ENCODE measurements at regions not wholly inside any gene's neighbourhood (a gene's known extent, or its start where the extent isn't known, plus 50 kb on each side); places are given as distances from the start of the nearest gene placed in this dataset.

DNA sequence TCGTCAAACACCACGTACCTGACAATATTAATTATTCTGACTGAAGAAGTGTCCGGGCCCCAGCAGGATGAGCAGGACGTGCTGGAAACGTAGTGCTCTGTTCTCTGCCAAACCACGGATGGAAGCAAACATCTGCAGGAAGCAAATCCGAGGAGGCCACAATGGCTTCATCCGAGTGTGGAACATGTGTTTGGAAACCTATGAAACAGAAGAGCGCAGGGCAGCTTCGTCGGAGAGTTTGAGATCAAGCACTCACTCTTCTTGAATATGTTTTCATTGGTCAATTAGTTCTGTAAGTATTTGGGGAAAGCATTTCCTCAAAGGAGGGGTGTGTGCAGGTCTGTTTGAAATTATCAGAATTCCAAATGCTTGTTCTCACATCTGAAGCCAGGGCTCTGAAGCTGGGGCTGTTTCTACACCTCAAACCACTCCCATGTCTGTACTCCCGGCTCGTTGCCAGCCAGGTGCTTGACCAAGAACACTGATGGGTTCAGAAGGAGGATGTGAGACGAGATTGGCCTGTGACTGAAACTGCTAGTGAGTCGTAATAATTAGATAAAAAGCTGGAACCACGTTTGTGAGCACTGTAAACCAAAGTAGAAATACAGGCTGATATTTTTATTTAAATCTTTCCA is 356.6 kb upstream of the SALL3 start:
- in situ Hi-C loops (cut with MboI; ENCODE audit: low sequenced_read_pairs) = loop anchor here (25.0 kb wide), 1 partner anchor 89 kb away; no protein-coding TSS in a partner anchor

DNA sequence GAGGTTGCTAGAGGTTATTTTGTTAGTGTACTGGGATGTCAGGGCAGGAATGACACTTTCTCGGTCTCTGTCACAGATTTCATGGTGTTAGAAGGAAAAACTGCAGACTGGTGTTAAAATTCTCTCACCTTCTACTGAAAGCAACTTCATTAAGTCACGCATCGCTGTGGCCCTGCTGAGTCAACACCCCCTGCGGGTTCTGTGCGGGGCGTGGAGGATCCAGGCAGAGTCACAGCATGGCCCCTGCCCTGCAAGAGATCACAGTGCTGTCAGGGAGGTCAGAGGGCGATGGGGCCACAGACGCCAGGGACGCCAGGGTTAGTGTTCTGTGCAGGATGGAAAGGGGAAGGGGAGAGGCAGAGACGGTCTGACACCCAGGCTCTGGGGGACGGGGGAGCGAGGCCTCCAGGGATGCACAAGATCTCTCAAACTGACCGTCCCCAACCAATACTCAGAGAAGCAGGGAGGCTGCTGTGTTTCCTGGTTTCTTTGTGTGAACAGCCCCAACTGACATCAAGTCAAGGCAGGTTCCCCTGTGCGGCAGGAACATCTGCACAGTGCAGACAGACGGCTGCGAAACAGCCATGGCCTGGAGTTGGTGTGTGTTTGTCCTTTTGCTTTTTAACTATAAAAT is 354.9 kb upstream of the SALL3 start:
- in situ Hi-C loops (cut with MboI; ENCODE audit: low sequenced_read_pairs) = loop anchor here (25.0 kb wide), 1 partner anchor 88 kb away; no protein-coding TSS in a partner anchor

DNA sequence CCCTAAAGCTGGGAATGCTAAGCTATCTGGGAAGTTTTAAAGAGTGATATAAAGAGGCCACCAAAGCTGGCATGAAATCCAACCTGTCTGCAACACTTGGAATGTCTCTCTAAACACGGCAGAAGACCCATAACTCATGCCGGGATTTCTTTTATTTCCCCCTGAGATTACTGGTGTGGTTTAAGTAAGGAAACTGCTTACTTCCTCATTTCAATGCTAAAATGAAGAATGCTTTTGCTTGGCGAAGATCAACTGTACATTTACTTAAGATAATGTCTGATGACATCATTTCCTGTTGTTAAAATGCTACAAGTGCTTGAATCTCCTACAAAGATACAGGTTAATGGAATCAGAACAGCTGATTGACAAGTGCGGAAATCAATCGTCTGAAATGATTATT is 353.8 kb upstream of the SALL3 start:
- in situ Hi-C loops (cut with MboI; ENCODE audit: low sequenced_read_pairs) = no loop called here

DNA sequence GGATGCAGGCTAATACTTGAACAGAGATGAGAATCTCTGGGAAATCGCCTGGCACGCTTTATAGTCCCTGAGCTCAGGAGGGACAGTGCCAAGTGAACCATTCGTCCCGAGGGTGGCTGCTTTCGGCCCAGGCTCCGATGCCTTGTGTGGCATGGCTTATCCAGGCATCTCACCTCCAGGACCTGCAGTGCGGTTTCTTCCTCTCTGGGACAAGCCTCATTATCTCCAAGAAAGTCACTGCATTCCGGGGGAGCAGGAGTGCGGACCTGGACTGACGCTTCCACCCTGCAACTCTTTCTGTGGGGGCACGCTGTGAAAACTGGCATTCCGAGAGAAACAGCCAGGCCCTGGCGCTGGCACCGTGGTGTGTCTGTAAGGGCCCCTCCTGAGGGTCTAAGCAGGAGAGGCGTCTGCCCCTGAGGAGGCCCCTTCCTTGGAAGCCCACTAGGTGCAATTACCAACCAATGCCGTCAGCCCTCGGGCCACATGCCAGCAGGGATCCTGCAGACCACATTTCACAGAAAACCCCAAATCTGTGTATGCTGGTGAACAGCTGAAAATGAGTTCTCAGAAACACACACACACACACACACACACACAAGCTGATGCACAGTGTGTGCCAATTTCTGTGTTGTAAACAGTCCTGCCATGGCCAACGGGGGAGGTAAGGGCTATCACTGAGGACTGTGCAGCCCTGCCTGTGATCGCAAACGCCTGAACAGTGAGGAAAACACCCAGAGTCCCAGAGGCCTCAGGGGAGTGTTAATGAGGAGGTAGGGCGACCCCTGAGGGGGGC is 351.9 kb upstream of the SALL3 start:
- in situ Hi-C loops (cut with MboI; ENCODE audit: low sequenced_read_pairs) = no loop called here

DNA sequence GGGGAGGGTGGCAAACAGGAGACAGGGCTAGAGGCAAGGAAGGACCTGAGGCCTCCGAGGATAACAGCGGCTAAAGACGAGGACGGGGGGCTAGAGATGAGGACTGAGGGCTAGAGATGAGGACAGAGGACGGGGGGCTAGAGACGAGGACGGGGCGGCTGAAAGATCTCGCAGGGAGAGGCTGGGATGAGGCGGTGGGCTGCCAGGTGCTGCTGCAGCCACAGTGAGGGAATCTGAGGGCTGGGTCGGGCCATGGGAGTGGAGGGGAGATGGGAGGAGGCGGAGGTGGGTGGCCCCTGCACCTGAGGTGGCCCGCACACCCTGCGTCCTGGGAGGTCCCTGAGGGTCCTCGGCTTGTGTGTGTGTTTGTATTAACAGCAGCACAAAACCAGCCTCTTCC is 350.2 kb upstream of the SALL3 start:
- in situ Hi-C loops (cut with MboI; ENCODE audit: low sequenced_read_pairs) = no loop called here

DNA sequence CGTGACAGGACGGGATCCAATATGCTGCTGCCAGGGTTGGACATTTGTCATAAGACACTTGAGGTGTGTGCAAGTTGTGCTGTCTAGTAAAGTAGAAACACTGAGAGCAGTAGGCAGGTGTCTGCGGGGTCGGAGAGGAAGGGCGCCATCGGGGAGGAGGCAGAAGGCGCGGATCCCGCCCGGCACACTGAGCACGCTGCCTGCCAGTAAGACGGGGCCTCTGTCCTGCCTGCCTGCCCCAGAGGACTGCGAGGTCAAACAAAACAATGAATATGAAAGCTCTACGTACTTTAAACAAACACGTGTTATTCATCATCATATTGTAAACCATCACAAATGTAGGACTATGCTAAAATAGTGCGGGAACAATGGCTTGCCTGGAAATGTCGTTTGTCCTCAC is 349.3 kb upstream of the SALL3 start:
- in situ Hi-C loops (cut with MboI; ENCODE audit: low sequenced_read_pairs) = no loop called here

DNA sequence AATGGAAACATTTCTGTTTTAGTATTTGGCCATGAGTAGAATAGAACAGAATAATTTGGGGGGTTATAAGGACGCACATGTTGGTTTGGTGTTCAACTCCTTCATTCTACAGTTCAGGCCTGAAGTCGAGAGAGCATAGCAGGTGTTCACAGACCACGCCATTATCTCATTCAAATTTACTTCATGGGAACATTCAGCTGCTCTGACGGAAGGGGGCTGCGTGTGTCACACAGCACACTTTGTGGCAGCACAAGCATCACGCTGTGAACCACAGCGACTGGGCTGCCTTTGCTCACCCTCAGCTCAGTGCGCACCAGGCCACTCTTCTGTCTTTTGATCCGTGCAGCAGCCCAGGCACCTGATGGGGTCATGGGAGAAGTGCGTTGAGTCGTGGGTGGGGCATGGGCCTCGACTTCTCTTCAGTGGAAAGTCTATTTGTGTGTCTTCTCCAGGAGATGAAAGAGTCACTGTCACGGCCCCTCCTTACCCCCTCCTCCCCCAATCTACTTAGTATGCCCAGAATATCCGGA is 348.6 kb upstream of the SALL3 start:
- in situ Hi-C loops (cut with MboI; ENCODE audit: low sequenced_read_pairs) = no loop called here

DNA sequence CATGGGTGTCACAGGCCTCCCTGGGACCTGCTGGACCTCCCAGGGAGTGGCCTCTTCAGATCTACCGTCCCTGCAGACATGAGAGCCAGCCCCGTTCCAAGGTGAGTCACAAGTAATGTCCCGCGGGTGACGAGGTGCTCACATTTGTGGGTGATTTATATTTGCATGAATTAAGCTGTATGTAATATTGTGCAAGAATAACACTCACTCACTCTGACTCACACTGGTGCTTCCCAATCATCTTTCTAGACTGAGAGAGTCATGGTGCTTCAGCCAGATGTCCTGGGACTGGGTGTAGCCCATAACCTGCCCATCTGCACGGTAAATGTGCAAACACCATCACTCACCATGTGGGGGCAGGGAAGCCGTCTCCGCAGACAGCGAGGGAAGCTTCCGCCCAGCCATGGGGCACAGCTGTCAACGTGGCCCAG is 347.5 kb upstream of the SALL3 start:
- in situ Hi-C loops (cut with MboI; ENCODE audit: low sequenced_read_pairs) = no loop called here

DNA sequence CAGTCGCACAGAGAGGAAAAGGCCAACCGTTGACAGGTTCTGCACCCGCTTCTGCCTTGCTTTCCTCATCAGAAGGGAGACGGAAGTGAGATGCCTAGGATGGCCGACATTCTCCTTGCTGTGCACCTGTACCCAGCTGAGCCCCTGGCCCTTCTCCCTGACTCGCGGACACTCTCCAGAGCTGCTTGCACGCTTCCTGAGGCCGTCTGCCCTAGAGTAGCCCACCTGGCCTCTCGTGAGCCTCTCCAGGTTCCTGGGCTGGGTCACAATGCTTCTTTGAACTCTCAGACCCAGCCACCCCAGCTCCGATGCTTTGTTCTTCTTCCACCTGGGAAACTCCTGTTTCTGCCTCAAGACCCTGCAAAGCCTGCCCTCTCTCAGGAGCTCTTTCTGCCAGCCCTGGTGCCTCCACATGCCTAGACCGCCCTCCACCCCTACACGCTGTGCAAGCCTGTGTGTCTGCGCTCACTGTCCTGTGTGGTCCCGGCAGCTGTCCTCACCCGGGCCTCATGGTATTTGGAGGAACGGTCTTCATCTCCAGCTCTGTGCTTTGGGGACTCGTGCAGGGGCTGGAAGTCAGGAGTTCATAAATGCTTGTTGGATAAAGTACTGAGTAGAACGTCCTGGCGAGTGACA is 345.4 kb upstream of the SALL3 start:
- in situ Hi-C loops (cut with MboI; ENCODE audit: low sequenced_read_pairs) = no loop called here

DNA sequence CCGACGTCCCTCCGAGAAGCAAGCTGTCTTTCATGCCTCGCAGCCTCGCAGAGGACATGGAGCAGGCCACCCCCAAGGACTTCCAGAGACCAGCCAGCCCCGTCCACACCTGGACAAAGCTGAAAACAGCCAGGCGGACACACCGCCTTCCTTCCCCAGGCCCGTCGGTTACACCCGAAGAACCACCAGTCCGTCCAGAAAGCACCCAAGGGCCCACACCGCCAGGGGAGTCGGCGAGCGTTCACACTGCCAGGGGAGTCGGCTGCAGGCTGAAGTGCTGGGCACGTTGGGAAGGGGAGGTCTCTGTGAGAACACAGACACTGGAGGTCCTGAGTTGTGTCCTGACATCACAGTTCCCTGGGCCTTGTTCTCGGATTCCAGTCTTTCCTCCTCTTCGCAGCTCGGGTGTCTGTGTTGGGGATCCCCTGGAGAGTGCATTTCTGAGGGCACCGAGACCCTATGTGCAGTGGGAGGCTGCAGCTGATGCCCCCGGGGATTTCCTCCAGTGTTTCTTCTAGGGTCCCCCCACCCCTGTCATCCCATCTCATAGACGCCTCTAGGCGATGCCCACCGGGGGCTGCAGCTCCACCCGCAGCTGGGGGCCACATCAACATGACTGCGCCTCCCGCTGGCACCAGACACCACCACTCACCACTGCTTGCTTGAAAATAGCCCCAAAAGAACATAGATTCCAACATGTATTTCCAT is 344.4 kb upstream of the SALL3 start:
- in situ Hi-C loops (cut with MboI; ENCODE audit: low sequenced_read_pairs) = no loop called here

DNA sequence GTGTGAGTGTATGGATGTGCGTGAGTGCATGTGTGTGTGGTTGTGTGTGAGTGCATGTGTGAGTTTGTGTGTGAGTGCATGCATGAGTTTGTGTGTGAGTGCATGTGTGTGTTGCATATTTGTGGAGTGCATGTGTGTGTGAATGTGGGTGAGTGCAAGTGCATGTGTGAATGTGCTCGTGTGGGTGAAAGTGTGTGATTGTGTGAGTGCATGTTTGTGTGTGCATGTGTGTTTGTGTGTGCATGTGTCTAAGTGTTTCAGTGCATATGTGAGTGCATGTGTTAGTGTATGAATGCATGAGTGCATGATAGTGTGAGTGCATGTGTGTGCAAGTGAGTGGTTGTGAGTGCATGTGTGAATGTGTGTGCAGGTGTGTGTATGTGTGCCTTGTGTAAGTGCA is 343.4 kb upstream of the SALL3 start:
- in situ Hi-C loops (cut with MboI; ENCODE audit: low sequenced_read_pairs) = no loop called here

DNA sequence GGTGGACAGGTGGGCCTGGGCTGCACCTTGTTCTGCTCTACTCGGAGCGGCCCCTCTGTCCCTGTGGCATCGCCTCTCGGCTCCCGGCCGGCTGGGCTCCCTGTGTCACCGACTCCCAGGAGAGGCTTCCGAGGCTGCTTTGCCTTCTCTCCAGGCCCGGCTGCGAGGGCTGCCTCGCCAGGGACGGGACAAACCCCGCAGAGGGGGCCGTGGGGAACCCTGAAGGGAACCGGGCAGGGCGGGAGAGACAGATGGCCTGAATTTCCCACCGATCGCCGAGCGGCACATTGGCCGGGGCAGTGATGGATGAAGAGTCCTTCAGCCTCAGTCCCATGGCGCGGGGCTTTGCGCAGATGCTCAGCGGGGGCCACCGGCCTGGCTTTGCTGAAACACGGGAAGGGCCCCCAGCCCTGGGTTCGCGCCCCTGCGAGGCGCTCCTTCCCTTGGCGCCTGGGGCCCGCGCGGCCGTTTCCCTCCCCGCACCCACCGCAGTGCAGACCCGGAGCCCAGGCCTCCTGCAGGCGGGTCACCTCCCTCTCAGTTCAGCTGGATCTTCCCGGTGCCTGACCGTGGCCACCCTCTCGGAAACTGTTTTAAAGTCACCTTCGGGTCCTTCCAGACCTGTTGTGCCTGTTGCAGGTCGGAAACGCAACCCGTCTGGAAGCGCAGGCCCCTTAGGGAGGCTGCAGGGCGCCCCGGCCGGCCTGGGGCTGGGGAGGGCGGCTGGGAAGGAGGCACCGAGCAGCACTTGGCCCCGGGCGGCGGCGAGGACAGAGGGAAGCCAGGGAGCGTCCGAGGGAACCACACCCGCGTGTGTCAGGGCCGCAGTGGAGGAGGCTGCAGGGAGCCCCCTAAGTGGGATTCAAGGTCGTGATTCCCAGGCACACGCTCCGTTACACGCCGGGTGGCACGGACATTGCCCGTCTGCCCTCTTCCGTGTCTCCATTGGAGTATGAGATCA is 341.9 kb upstream of the SALL3 start:
- in situ Hi-C loops (cut with MboI; ENCODE audit: low sequenced_read_pairs) = no loop called here

DNA sequence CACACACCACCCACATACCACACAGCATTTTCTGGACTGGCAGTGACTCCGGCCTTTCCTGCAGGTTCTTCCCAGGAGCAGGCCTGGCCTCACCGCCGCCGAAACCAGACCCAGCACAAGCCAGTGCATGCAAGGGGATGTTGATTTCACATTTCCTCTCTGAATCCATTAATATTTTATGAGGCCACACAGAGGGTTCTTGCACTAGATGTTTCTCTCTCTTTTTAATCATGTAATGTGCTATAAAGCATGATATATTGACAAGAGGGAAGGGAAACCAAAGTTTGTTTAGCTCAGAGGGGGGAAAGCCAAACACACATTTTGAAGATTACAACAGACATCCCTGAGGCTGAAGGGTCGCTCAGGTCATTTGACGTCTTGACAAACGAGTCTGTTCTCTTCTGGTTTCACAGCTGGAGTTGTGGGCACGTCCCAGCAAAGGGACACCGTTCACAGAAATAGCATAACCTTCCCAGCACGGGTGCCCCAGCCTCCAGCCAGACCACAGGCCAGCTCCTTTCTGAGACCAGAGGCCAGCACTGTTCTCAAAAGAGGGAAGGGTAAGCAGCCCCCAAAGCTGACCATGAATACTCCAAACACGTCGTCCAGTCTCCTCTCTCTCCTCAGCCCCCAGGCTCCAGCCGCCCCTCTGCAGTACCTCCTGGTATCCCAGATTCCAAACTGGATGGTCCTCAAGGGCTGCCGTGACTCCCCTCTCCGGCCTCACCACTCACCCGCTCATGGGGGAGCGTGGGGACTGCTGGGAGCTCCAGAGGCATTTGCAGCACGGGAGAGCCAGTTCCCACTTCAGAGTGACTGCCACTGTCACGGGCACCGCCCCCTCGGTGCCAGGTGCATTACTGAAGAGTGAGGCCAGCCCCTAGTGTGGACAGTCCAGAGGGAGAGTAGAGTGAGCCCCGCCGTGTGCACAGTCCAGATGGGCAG is 340.3 kb upstream of the SALL3 start:
- in situ Hi-C loops (cut with MboI; ENCODE audit: low sequenced_read_pairs) = no loop called here

DNA sequence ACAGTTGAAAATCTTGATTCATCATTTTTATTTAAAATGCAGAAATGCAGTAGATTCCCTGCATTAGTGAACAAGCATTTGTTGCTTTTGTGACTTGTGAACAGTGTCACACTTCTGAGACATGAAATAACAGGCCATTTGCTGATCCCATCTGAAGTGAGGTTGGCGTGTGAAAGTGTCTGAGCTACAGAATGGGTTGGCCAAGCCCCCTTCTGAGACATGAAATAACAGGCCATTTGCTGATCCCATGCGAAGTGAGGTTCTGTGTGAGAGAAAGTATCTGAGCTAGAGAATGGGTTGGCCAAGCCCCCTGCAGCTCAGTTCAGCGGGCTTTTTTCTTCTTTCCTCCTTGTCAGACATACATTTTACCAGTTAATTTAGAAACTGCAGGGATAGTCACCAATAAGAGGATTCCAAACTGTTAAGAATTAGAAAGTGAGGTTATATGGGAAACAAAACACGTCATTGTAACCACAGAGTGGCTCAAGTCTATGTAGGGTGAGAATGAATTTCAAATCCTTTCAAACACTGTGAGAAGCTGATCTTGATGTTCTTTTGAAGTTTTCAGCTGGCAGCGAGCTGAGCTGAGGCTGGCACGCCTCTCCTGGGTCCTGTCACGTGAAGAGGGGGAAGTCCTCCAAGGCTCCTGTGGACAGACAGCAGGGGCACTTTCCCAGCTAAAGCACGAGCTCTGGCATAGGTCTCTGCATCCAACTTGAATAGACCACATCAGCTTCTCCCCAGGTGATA is 339.2 kb upstream of the SALL3 start:
- in situ Hi-C loops (cut with MboI; ENCODE audit: low sequenced_read_pairs) = no loop called here

DNA sequence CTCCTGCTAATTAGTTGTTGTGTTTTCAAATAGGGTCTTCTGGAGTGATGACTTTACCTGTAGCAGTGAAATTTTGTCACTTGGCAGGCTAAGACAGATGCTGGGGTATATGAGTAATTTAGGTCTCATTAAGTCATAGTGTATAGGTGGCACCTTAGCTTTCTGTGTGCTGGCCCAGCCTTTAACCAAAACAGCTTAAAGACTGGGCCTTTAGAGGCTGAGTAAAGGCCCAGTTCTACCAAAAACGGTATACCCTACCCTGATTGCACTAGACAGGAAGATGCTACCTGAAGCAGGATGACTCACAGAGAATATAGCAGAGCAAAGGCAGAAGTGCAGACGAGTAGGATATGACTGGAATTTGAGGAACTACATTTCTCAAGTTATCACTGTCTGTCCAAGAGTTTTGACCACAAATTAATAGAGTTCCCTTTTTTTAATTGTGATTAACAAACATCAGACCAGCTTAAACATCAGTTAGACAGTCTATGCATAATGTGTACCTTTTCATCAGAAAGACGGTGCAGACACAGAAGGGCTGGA is 337.9 kb upstream of the SALL3 start:
- in situ Hi-C loops (cut with MboI; ENCODE audit: low sequenced_read_pairs) = no loop called here

DNA sequence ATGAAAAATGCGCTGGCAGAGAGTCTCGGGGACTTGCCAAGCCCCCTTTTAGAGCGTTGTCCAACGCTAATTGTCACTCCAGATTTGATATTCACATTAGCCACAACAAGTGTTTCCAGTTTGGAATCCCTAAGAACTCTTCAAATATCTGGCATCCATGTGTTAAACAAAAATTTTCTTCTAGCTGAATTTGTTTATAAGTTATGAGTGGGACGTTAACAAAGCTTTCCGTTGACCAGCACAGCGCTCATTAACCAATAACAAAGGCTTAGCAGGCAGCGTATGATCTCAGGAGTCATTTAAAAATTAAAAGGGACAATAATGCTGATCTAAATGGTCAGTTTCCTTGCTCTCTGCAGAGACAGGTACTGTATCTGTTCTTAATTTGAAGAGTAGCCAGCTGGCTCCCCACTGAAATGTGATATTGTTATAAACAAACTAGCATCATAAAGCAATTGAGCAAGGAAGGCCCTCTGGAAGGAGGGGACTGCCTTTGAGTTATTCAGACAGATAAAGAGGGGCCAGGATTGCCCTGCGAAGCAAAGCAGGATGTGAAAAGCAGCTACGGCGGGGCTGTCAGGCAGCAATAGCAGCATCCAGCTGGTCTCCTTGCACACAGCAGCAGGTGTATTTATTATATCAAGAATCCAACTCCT is 337.2 kb upstream of the SALL3 start:
- in situ Hi-C loops (cut with MboI; ENCODE audit: low sequenced_read_pairs) = no loop called here

DNA sequence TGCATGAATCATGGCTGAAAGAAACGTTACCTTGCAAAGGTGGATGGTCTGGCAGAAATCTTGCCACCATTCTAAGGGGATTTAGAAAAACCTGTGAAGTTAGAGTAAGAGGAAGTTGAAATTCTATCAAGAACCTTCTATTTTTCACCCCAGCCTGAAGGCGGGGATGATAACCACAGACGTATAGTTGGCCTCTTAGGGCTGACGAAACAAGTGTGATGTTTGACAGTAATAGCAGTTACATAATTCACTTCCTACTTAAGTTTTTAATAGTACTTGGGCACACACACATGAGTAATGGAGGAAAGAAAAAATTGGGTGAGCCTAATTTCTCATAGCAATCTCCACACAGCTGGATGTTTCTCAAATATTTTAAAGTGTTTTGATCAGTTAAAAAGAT is 336.6 kb upstream of the SALL3 start:
- in situ Hi-C loops (cut with MboI; ENCODE audit: low sequenced_read_pairs) = no loop called here

Data from HL-60/S4 treated with phorbol 12-myristate 13-acetate at 8.2 ng/mL for 4 days and 3 days (cell line).